Renal cortex interstitium (tissue), 11 donors: ENCODE measurements at regions not wholly inside any gene's neighbourhood (a gene's known extent, or its start where the extent isn't known, plus 50 kb on each side); places are given as distances from the start of the nearest gene placed in this dataset.
A peak's percentile ranks its signal among the peaks of the same experiment; 100 is the strongest.
"Not testable (repeated sequence)": the region's sequence is repeated elsewhere in the genome, so short reads cannot be mapped to it uniquely, and the experiment has no call there.

Experiments
- DNase-seq, 11 donors: peaks; one replicate each; pipeline ENCODE4 v3.0.0-alpha.2; 2013; ENCODE audit warnings: low read depth in 9 of 11, low spot score in 4 of 11; ENCODE audit errors: extremely low read depth in 1 of 11

- DNase-seq, result peak in 9 of 11 donors; percentile 22 to 72 (median 56)
Observed at GRCh38 chr15:95134431-95135110, 903.2 kb downstream of the MCTP2 start.

- no peak for DNase-seq
Observed at GRCh38 chr15:95138604-95139270, 907.4 kb downstream of the MCTP2 start.

- no peak for DNase-seq
Observed at GRCh38 chr15:95141486-95141885, 910.1 kb downstream of the MCTP2 start.

GRCh38 chr15:95142531-95142930 lies 911.2 kb downstream of the MCTP2 start:
- DNase-seq, result no peak

GRCh38 chr15:95146481-95146880 lies 915.1 kb downstream of the MCTP2 start:
- no peak for DNase-seq

GRCh38 chr15:95148183-95148582 lies 916.8 kb downstream of the MCTP2 start:
- no peak for DNase-seq

GRCh38 chr15:95149036-95149435 lies 917.7 kb downstream of the MCTP2 start:
- DNase-seq, result no peak

- DNase-seq, result no peak
Observed at GRCh38 chr15:95149771-95150170, 918.4 kb downstream of the MCTP2 start.

GRCh38 chr15:95150466-95150865 lies 919.1 kb downstream of the MCTP2 start:
- no peak for DNase-seq

GRCh38 chr15:95152741-95153140 lies 921.4 kb downstream of the MCTP2 start:
- DNase-seq, result no peak

- DNase-seq, result not testable (repeated sequence)
Observed at GRCh38 chr15:95153201-95153600, 921.8 kb downstream of the MCTP2 start.

GRCh38 chr15:95160316-95160715 lies 929.0 kb downstream of the MCTP2 start:
- DNase-seq, result no peak

GRCh38 chr15:95162069-95162468 lies 930.7 kb downstream of the MCTP2 start:
- DNase-seq, result no peak

GRCh38 chr15:95162531-95162930 lies 931.2 kb downstream of the MCTP2 start:
- no peak for DNase-seq

- DNase-seq, result no peak
Observed at GRCh38 chr15:95162967-95163531, 931.7 kb downstream of the MCTP2 start.

GRCh38 chr15:95168152-95168551 lies 936.8 kb downstream of the MCTP2 start:
- no peak for DNase-seq

GRCh38 chr15:95168951-95169431 lies 937.6 kb downstream of the MCTP2 start:
- DNase-seq, result peak in 5 of 11 donors; percentile 22 to 52 (median 42)

- DNase-seq, result peak in 3 of 11 donors; percentile 38 to 45 (median 45)
Observed at GRCh38 chr15:95169541-95170459, 938.4 kb downstream of the MCTP2 start.
